Panc1 (cell line): ENCODE measurements at regions not wholly inside any gene's neighbourhood (a gene's known extent, or its start where the extent isn't known, plus 50 kb on each side); places are given as distances from the start of the nearest gene placed in this dataset.

Experiments used
- ATAC-seq: fragments of 200-7000 bp; cut with Tn5 transposase; 2 replicates; pipeline ENCODE4 v1.9.1; 2020; ENCODE audit warnings: mild to moderate bottlenecking, moderate library complexity
- BruUV-seq: library from RNA; stranded (reverse); fragments of 400-500 nt; replicated peaks from 2 replicates; lab custom pipeline; 2021; lab: Mats Ljungman, UMichigan
- CTCF ChIA-PET: fragments of 300-600 bp; sonication (Branson Sonifier 250); formaldehyde crosslinking; loops from one replicate; lab custom pipeline; 2022; ENCODE audit warnings: antibody characterized with exemption; lab: Charles Lee
- POLR2A ChIA-PET: fragments of 300-600 bp; sonication (Branson Sonifier 250); formaldehyde crosslinking; loops from one replicate; lab custom pipeline; 2022; ENCODE audit warnings: antibody characterized with exemption; lab: Charles Lee
- DNase-seq: peaks from one replicate; pipeline ENCODE4 v3.0.0-alpha.2; 2010; ENCODE audit warnings: low read depth, low spot score
- H3K27ac ChIP-seq: 2 replicates; pipeline ENCODE4 v1.5.1; 2011; ENCODE audit warnings: mild to moderate bottlenecking, low read length, inconsistent platforms
- H3K27me3 ChIP-seq: fragments of 200-500 bp; sonication (Bioruptor generic); 2 replicates; pipeline ENCODE4 v1.6.0; 2014; ENCODE audit warnings: low read length, inconsistent platforms; ENCODE audit not compliant: control insufficient read depth, insufficient read depth
- H3K36me3 ChIP-seq: fragments of 200-500 bp; sonication (Bioruptor generic); 2 replicates; pipeline ENCODE4 v1.5.1; 2014; ENCODE audit warnings: inconsistent platforms, mild to moderate bottlenecking, low read length, moderate library complexity; ENCODE audit not compliant: control insufficient read depth, insufficient read depth
- H3K4me1 ChIP-seq: 2 replicates; pipeline ENCODE4 v1.5.1; 2011; ENCODE audit warnings: inconsistent platforms, mild to moderate bottlenecking, low read length, moderate library complexity; ENCODE audit not compliant: control insufficient read depth, insufficient read depth
- H3K4me3 ChIP-seq, 2 experiments: 2 replicates each; pipeline ENCODE4 v1.5.1; 2011 to 2012; ENCODE audit warnings: low read depth in 2 of 2, low read length in 2 of 2, mild to moderate bottlenecking in 2 of 2, inconsistent platforms in 1 of 2, moderate library complexity in 1 of 2
- H3K9me3 ChIP-seq: fragments of 200-500 bp; sonication (Bioruptor generic); 2 replicates; pipeline ENCODE4 v1.5.1; 2014; ENCODE audit warnings: low read depth, mild to moderate bottlenecking, inconsistent platforms, low read length, moderate library complexity; ENCODE audit not compliant: control insufficient read depth, insufficient read depth
- POLR2AphosphoS5 ChIP-seq: IDR thresholded peaks from 2 replicates; pipeline ENCODE4 v1.6.1; 2012; ENCODE audit warnings: mild to moderate bottlenecking, low read depth, low read length, moderate library complexity
- SIN3A ChIP-seq: IDR thresholded peaks from 2 replicates; pipeline ENCODE4 v1.6.1; 2012; ENCODE audit warnings: low read depth, mild to moderate bottlenecking, low read length, moderate library complexity, borderline replicate concordance; ENCODE audit not compliant: insufficient read depth
- TCF7L2 ChIP-seq: IDR thresholded peaks from 2 replicates; pipeline ENCODE4 v1.6.1; 2011; ENCODE audit warnings: mild to moderate bottlenecking, low read depth, low read length, inconsistent platforms
- in situ Hi-C: cut with HindIII; loops from 2 replicates; pipeline ENCODE4 v1.10.0; 2016; ENCODE audit warnings: low sequenced_read_pairs, low pct_unique_long_range_greater_than_20kb
- intact Hi-C: fragments of 100-400 bp; cut with micrococcal nuclease; formaldehyde crosslinking; loops from one replicate; pipeline ENCODE4 v1.10.0; 2022; ENCODE audit not compliant: unreplicated experiment
- TF ChIP-seq, protein P1 (sequence below), 2 experiments: IDR thresholded peaks; 2 replicates each; pipeline ENCODE4 v1.6.1; 2011 to 2012; ENCODE audit warnings: low read depth in 2 of 2, control low read depth in 1 of 2, low read length in 1 of 2, mild to moderate bottlenecking in 1 of 2, moderate library complexity in 1 of 2; ENCODE audit not compliant: insufficient read depth in 1 of 2
- TF ChIP-seq, protein P2 (sequence below): fragments of 450-650 bp; IDR thresholded peaks from 2 replicates; pipeline ENCODE4 v1.5.1; 2017; ENCODE audit warnings: mild to moderate bottlenecking

DNA sequence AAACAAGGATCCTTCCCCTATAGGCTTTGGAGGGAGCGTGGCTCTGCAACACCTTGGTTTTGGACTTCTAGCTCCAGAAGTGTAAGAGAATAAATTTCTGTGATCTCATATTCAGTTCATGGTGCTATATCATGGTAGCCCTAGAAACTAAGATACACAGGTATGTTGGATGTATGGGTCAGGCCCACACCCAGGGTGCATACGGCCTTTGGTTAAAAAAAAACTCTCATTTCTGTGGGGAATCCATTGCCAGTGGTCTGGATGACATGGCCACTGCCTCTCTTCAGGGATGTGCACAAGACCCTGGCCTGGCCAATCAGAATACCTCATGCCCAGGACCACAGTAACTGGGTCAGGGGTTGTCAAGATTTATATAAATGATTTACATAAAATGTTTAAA lies 56.8 kb upstream of the CD34 start:
- intact Hi-C loops = no loop called here
- no peak for DNase-seq
- ChIA-PET CTCF (no interaction called here), POLR2A (no interaction called here)
- Histone ChIP-seq H3K4me1 (no peaks in the 10 kb centered on the region), H3K36me3 (no peaks in the 10 kb centered on the region), H3K4me3 (no peak overlapping the region), H3K9me3 (no peaks in the 10 kb centered on the region), H3K27me3 (no peaks in the 10 kb centered on the region), H3K27ac (no peak overlapping the region)
- ATAC-seq = no peak
- no TSS peak for BruUV-seq
- TF ChIP-seq, protein P1, sequence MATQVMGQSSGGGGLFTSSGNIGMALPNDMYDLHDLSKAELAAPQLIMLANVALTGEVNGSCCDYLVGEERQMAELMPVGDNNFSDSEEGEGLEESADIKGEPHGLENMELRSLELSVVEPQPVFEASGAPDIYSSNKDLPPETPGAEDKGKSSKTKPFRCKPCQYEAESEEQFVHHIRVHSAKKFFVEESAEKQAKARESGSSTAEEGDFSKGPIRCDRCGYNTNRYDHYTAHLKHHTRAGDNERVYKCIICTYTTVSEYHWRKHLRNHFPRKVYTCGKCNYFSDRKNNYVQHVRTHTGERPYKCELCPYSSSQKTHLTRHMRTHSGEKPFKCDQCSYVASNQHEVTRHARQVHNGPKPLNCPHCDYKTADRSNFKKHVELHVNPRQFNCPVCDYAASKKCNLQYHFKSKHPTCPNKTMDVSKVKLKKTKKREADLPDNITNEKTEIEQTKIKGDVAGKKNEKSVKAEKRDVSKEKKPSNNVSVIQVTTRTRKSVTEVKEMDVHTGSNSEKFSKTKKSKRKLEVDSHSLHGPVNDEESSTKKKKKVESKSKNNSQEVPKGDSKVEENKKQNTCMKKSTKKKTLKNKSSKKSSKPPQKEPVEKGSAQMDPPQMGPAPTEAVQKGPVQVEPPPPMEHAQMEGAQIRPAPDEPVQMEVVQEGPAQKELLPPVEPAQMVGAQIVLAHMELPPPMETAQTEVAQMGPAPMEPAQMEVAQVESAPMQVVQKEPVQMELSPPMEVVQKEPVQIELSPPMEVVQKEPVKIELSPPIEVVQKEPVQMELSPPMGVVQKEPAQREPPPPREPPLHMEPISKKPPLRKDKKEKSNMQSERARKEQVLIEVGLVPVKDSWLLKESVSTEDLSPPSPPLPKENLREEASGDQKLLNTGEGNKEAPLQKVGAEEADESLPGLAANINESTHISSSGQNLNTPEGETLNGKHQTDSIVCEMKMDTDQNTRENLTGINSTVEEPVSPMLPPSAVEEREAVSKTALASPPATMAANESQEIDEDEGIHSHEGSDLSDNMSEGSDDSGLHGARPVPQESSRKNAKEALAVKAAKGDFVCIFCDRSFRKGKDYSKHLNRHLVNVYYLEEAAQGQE (IDR thresholded peaks at IDR 0.05; ENCODE audit: insufficient read depth in 1 of 2, low read depth in 2 of 2, low read length in 1 of 2) = no peak
- TF ChIP-seq POLR2AphosphoS5 (no peak), SIN3A (no peak), TCF7L2 (no peak)
- TF ChIP-seq, protein P2, sequence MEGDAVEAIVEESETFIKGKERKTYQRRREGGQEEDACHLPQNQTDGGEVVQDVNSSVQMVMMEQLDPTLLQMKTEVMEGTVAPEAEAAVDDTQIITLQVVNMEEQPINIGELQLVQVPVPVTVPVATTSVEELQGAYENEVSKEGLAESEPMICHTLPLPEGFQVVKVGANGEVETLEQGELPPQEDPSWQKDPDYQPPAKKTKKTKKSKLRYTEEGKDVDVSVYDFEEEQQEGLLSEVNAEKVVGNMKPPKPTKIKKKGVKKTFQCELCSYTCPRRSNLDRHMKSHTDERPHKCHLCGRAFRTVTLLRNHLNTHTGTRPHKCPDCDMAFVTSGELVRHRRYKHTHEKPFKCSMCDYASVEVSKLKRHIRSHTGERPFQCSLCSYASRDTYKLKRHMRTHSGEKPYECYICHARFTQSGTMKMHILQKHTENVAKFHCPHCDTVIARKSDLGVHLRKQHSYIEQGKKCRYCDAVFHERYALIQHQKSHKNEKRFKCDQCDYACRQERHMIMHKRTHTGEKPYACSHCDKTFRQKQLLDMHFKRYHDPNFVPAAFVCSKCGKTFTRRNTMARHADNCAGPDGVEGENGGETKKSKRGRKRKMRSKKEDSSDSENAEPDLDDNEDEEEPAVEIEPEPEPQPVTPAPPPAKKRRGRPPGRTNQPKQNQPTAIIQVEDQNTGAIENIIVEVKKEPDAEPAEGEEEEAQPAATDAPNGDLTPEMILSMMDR = no peak
- in situ Hi-C loops = no loop called here

DNA sequence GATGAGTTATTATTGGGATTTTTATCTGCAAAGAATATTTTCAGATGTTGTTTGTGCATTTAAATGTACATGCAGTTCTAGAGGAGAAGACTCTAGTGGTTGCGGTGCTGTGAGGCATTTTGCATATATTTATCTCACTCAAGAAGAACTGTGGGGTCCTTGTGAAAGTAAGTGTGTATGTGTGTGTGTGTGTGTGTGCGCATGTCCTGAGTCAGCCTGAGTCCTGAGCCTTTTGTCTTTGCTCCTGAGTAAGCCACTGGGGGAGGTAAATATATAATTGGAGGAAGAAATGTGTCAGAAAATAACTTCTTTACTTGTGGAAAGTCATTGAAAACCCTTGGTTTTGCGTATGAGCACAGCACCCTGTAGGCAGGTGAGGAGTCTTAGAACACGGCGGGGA lies 55.6 kb upstream of the CD34 start:
- Histone ChIP-seq H3K36me3 (no peaks in the 10 kb centered on the region), H3K4me3 (no peak overlapping the region), H3K27ac (no peak overlapping the region), H3K4me1 (no peaks in the 10 kb centered on the region), H3K27me3 (no peaks in the 10 kb centered on the region), H3K9me3 (no peaks in the 10 kb centered on the region)
- no peak for DNase-seq
- POLR2A ChIA-PET = no interaction called here
- TF ChIP-seq SIN3A (no peak), POLR2AphosphoS5 (no peak), TCF7L2 (no peak)
- TF ChIP-seq, protein P1 (IDR thresholded peaks at IDR 0.05; ENCODE audit: insufficient read depth in 1 of 2, low read depth in 2 of 2, low read length in 1 of 2) = no peak
- TF ChIP-seq, protein P2 = no peak
- intact Hi-C loops (no loop called here), in situ Hi-C loops (no loop called here)
- no TSS peak for BruUV-seq
- CTCF ChIA-PET = interaction anchor here (0.7 kb wide), 1 partner anchor 1858 kb away, joined by 3 read pairs; no protein-coding TSS in a partner anchor
- ATAC-seq = no peak
